ENCODE measurements at regions not wholly inside any gene's neighbourhood (a gene's known extent, or its start where the extent isn't known, plus 50 kb on each side); places are given as distances from the start of the nearest gene placed in this dataset.

- Histone ChIP-seq H3K27me3 (replicated peaks; ENCODE audit: control insufficient read depth, insufficient read depth, low read length) (no peaks in the 10 kb centered on the region; the same call in none of the 2 replicates), H3K36me3 (ENCODE audit: control insufficient read depth, insufficient read depth, low read length) (no peaks in the 10 kb centered on the region), H3K4me3 (replicated peaks; ENCODE audit: low read depth, low read length) (no peak overlapping the region)
- DNase-seq (ENCODE audit: extremely low read depth, insufficient read length), result no peak
- no peak for TF ChIP-seq CTCF (IDR thresholded peaks at IDR 0.05; ENCODE audit: insufficient read depth, low read length, poor library complexity, severe bottlenecking)
These were observed 162.4 kb upstream of the B3GAT1 start for GRCh38 chr11:134574425-134574824.

- Histone ChIP-seq H3K27me3 (replicated peaks; ENCODE audit: control insufficient read depth, insufficient read depth, low read length) (no peaks in the 10 kb centered on the region; the same call in none of the 2 replicates), H3K36me3 (ENCODE audit: control insufficient read depth, insufficient read depth, low read length) (no peaks in the 10 kb centered on the region), H3K4me3 (replicated peaks; ENCODE audit: low read depth, low read length) (no peak overlapping the region)
- no peak for DNase-seq (ENCODE audit: extremely low read depth, insufficient read length)
- no peak for TF ChIP-seq CTCF (IDR thresholded peaks at IDR 0.05; ENCODE audit: insufficient read depth, low read length, poor library complexity, severe bottlenecking)
These were observed 161.8 kb upstream of the B3GAT1 start for GRCh38 chr11:134573857-134574256.

- H3K27me3 ChIP-seq (replicated peaks; ENCODE audit: control insufficient read depth, insufficient read depth, low read length), result no peaks in the 10 kb centered on the region; the same call in none of the 2 replicates
- no peak overlapping the region for H3K4me3 ChIP-seq (replicated peaks; ENCODE audit: low read depth, low read length)
- H3K36me3 ChIP-seq (ENCODE audit: control insufficient read depth, insufficient read depth, low read length), result no peaks in the 10 kb centered on the region
- no peak for TF ChIP-seq CTCF (IDR thresholded peaks at IDR 0.05; ENCODE audit: insufficient read depth, low read length, poor library complexity, severe bottlenecking)
- no peak for DNase-seq (ENCODE audit: extremely low read depth, insufficient read length)
These were observed 161.0 kb upstream of the B3GAT1 start for GRCh38 chr11:134572741-134573675.

- H3K27me3 ChIP-seq (replicated peaks; ENCODE audit: control insufficient read depth, insufficient read depth, low read length), result no peaks in the 10 kb centered on the region; the same call in none of the 2 replicates
These were observed 159.3 kb upstream of the B3GAT1 start for GRCh38 chr11:134571301-134571700.

GRCh38 chr11:134569195-134569594, 157.2 kb upstream of the B3GAT1 start:
- Histone ChIP-seq H3K4me3 (replicated peaks; ENCODE audit: low read depth, low read length) (no peak overlapping the region), H3K36me3 (ENCODE audit: control insufficient read depth, insufficient read depth, low read length) (no peaks in the 10 kb centered on the region), H3K27me3 (replicated peaks; ENCODE audit: control insufficient read depth, insufficient read depth, low read length) (no peaks in the 10 kb centered on the region; the same call in none of the 2 replicates)
- TF ChIP-seq CTCF (IDR thresholded peaks at IDR 0.05; ENCODE audit: insufficient read depth, low read length, poor library complexity, severe bottlenecking), result no peak
- DNase-seq (ENCODE audit: extremely low read depth, insufficient read length), result no peak

More at GRCh38 chr11:134571301-134571700, 159.3 kb upstream of the B3GAT1 start:
- Histone ChIP-seq H3K36me3 (ENCODE audit: control insufficient read depth, insufficient read depth, low read length) (no peaks in the 10 kb centered on the region), H3K4me3 (replicated peaks; ENCODE audit: low read depth, low read length) (no peak overlapping the region)
- DNase-seq (ENCODE audit: extremely low read depth, insufficient read length), result no peak
- TF ChIP-seq CTCF (IDR thresholded peaks at IDR 0.05; ENCODE audit: insufficient read depth, low read length, poor library complexity, severe bottlenecking), result no peak
